ENCODE measurements at regions not wholly inside any gene's neighbourhood (a gene's known extent, or its start where the extent isn't known, plus 50 kb on each side); places are given as distances from the start of the nearest gene placed in this dataset.

DNA sequence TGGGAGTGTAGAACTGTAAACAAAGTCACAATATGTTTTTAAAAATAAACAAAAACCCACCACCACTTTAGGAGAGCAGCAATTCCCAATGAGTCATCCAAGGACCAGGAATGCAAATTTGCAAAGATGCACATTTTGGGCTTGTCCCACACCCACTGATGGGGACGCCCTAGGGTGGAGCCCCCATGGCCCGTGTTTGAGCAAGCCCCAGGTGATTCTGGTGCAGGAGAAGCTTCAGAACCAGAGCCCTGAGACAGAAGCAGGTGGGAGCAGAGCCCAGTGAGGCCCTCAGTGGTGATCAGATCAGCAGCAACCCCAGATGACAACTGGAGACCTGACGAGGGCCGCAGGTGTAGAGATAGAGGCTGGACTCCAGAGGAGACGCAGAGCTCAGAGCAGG lies 55.1 kb upstream of the PFKP start:
- TF ChIP-seq POLR2A (IDR thresholded peaks at IDR 0.05) (no peak), EP300 (IDR thresholded peaks at IDR 0.05) (no peak), POLR2AphosphoS5 (IDR thresholded peaks at IDR 0.05) (no peak)
- TF ChIP-seq, protein P1, sequence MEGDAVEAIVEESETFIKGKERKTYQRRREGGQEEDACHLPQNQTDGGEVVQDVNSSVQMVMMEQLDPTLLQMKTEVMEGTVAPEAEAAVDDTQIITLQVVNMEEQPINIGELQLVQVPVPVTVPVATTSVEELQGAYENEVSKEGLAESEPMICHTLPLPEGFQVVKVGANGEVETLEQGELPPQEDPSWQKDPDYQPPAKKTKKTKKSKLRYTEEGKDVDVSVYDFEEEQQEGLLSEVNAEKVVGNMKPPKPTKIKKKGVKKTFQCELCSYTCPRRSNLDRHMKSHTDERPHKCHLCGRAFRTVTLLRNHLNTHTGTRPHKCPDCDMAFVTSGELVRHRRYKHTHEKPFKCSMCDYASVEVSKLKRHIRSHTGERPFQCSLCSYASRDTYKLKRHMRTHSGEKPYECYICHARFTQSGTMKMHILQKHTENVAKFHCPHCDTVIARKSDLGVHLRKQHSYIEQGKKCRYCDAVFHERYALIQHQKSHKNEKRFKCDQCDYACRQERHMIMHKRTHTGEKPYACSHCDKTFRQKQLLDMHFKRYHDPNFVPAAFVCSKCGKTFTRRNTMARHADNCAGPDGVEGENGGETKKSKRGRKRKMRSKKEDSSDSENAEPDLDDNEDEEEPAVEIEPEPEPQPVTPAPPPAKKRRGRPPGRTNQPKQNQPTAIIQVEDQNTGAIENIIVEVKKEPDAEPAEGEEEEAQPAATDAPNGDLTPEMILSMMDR (IDR thresholded peaks at IDR 0.05): no peak
